Activated CD8-positive, alpha-beta T cell treated with anti-CD3 and anti-CD28 coated beads for 36 hours (primary cell): ENCODE measurements at regions not wholly inside any gene's neighbourhood (a gene's known extent, or its start where the extent isn't known, plus 50 kb on each side); places are given as distances from the start of the nearest gene placed in this dataset.

Experiments
- ATAC-seq: fragments of 200-7000 bp; cut with Tn5 transposase; one replicate; pipeline ENCODE4 v1.10.0; 2021; ENCODE audit warnings: mild to moderate bottlenecking, moderate library complexity
- CTCF ChIA-PET: fragments of 350-600 bp; sonication (Branson Sonifier 250); formaldehyde crosslinking; loops from one replicate; lab custom pipeline; 2021; ENCODE audit warnings: antibody characterized with exemption; lab: Charles Lee
- POLR2A ChIA-PET: fragments of 350-600 bp; sonication (Branson Sonifier 250); formaldehyde crosslinking; loops from one replicate; lab custom pipeline; 2021; ENCODE audit warnings: antibody characterized with exemption; lab: Charles Lee
- DNase-seq: peaks from one replicate; pipeline ENCODE4 v3.0.0-alpha.2; 2020
- H3K27ac Mint-ChIP-seq: one replicate; pipeline ENCODE4 v1.8.0; 2021; ENCODE audit warnings: mild to moderate bottlenecking, mixed read lengths
- H3K27me3 Mint-ChIP-seq: one replicate; pipeline ENCODE4 v1.8.0; 2021; ENCODE audit warnings: mixed read lengths
- H3K36me3 Mint-ChIP-seq: one replicate; pipeline ENCODE4 v1.8.0; 2021; ENCODE audit warnings: low read depth, mixed read lengths
- H3K4me1 Mint-ChIP-seq: one replicate; pipeline ENCODE4 v1.8.0; 2021; ENCODE audit warnings: low read depth, mixed read lengths
- H3K4me3 Mint-ChIP-seq: one replicate; pipeline ENCODE4 v1.8.0; 2021; ENCODE audit warnings: mild to moderate bottlenecking, moderate library complexity, mixed read lengths
- H3K9me3 Mint-ChIP-seq: one replicate; pipeline ENCODE4 v1.8.0; 2021; ENCODE audit warnings: mixed read lengths
- CTCF ChIP-seq: fragments of 200-600 bp; IDR thresholded peaks from one replicate; pipeline ENCODE4 v1.8.0; 2022; ENCODE audit warnings: antibody characterized with exemption, mild to moderate bottlenecking
- intact Hi-C: fragments of 100-400 bp; cut with micrococcal nuclease; formaldehyde crosslinking; loops from one replicate; pipeline ENCODE4 v1.10.0; 2022

DNA sequence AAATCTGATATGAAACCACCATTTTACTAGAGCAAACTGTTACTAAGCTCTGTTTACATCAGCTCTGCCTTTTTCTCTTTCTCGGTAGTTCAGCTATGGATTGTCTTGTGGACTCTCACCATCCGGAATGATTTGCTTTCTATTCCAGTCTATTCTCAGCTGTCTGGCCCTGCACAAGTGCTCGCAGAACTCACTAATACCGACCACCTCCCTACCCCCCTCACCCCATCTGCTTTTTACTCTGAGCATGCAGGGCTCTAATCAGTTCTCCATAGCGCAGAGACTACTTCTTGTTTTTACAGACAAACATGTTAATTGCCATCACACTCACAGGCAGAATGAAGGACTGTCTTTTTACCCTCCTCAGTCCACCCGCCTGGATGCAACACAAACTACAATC, 180.7 kb upstream of the POU3F3 start:
- ChIA-PET CTCF (no interaction called here), POLR2A (interaction anchor here (0.6 kb wide), 1 partner anchor 152 kb away, joined by 3 read pairs; no protein-coding TSS in a partner anchor)
- Mint-ChIP-seq H3K36me3 (no peaks in the 10 kb centered on the region), H3K27ac (no peak overlapping the region), H3K4me1 (no peaks in the 10 kb centered on the region), H3K9me3 (no peaks in the 10 kb centered on the region), H3K4me3 (no peak overlapping the region), H3K27me3 (peaks cover 2% of the 10 kb centered on the region)
- no peak for TF ChIP-seq CTCF
- ATAC-seq, result no peak
- no peak for DNase-seq
- intact Hi-C loops, result no loop called here

GRCh38 chr2:104678181-104678580, 175.7 kb upstream of the POU3F3 start:
- DNase-seq (no peak), ATAC-seq (no peak)
- intact Hi-C loops, result no loop called here
- no peak for TF ChIP-seq CTCF
- Mint-ChIP-seq H3K36me3 (no peaks in the 10 kb centered on the region), H3K27ac (no peak overlapping the region), H3K4me3 (no peak overlapping the region), H3K27me3 (peaks cover 2% of the 10 kb centered on the region), H3K9me3 (no peaks in the 10 kb centered on the region), H3K4me1 (no peaks in the 10 kb centered on the region)
- ChIA-PET CTCF (no interaction called here), POLR2A (no interaction called here)

GRCh38 chr2:104685591-104685990, 168.3 kb upstream of the POU3F3 start:
- Mint-ChIP-seq H3K4me1 (no peaks in the 10 kb centered on the region), H3K9me3 (no peaks in the 10 kb centered on the region), H3K27me3 (no peaks in the 10 kb centered on the region), H3K27ac (no peak overlapping the region), H3K4me3 (no peak overlapping the region), H3K36me3 (no peaks in the 10 kb centered on the region)
- DNase-seq, result no peak
- no peak for ATAC-seq
- POLR2A ChIA-PET, result no interaction called here
- no peak for TF ChIP-seq CTCF
- CTCF ChIA-PET, result no interaction called here
- intact Hi-C loops, result no loop called here

GRCh38 chr2:104687147-104687546, 166.8 kb upstream of the POU3F3 start:
- no peak for TF ChIP-seq CTCF
- CTCF ChIA-PET, result no interaction called here
- no peak overlapping the region for H3K4me3 Mint-ChIP-seq
- ATAC-seq (no peak), DNase-seq (no peak)
- no peak overlapping the region for H3K27ac Mint-ChIP-seq
- no peaks in the 10 kb centered on the region for H3K4me1 Mint-ChIP-seq
- no peaks in the 10 kb centered on the region for H3K36me3 Mint-ChIP-seq
- intact Hi-C loops, result no loop called here
- H3K27me3 Mint-ChIP-seq, result no peaks in the 10 kb centered on the region
- H3K9me3 Mint-ChIP-seq, result no peaks in the 10 kb centered on the region
- POLR2A ChIA-PET, result no interaction called here

GRCh38 chr2:104690255-104690984, 163.5 kb upstream of the POU3F3 start:
- ChIA-PET POLR2A (no interaction called here), CTCF (interaction anchor here (0.7 kb wide), 1 partner anchor 463 kb away, joined by 3 read pairs; no protein-coding TSS in a partner anchor)
- Mint-ChIP-seq H3K4me3 (no peak overlapping the region), H3K27ac (no peak overlapping the region), H3K4me1 (no peaks in the 10 kb centered on the region), H3K27me3 (no peaks in the 10 kb centered on the region), H3K36me3 (no peaks in the 10 kb centered on the region), H3K9me3 (no peaks in the 10 kb centered on the region)
- ATAC-seq (no peak), DNase-seq (no peak)
- intact Hi-C loops, result no loop called here
- TF ChIP-seq CTCF, result no peak
